ENCODE measurements at regions not wholly inside any gene's neighbourhood (a gene's known extent, or its start where the extent isn't known, plus 50 kb on each side); places are given as distances from the start of the nearest gene placed in this dataset.

DNA sequence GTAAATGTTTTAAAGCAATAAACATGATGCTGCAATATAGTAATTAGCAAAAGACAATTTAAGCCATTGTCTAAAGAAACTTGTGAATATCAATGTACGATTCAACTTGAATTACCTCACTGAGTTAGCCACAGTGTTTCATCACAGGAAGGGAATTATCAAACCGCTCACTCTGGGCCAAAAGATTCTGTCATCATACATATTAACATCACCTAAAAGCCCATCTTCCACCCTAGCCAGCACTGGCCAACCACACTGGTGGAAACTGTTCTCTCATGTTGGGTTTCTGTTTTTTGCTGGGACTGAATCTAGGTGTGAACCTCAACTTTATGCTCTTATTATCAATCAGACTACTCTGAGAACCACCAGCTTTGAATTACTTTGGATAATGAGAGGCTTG, 497.7 kb upstream of the THBS1 start (continued):
- TF ChIP-seq CTCF (IDR thresholded peaks at IDR 0.05) (no peak), FOXJ3 (CRISPR knock-in tag; IDR thresholded peaks at IDR 0.05) (no peak), FOSL2 (IDR thresholded peaks at IDR 0.05; ENCODE audit: borderline replicate concordance, low read depth) (no peak), GATA2 (CRISPR knock-in tag; IDR thresholded peaks at IDR 0.05) (no peak), TEAD4 (IDR thresholded peaks at IDR 0.05; ENCODE audit: borderline replicate concordance, insufficient read depth) (no peak), JUND (IDR thresholded peaks at IDR 0.05) (no peak)
- TF ChIP-seq, protein P1, sequence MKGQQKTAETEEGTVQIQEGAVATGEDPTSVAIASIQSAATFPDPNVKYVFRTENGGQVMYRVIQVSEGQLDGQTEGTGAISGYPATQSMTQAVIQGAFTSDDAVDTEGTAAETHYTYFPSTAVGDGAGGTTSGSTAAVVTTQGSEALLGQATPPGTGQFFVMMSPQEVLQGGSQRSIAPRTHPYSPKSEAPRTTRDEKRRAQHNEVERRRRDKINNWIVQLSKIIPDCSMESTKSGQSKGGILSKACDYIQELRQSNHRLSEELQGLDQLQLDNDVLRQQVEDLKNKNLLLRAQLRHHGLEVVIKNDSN (IDR thresholded peaks at IDR 0.05; ENCODE audit: borderline replicate concordance, low read depth): no peak

DNA sequence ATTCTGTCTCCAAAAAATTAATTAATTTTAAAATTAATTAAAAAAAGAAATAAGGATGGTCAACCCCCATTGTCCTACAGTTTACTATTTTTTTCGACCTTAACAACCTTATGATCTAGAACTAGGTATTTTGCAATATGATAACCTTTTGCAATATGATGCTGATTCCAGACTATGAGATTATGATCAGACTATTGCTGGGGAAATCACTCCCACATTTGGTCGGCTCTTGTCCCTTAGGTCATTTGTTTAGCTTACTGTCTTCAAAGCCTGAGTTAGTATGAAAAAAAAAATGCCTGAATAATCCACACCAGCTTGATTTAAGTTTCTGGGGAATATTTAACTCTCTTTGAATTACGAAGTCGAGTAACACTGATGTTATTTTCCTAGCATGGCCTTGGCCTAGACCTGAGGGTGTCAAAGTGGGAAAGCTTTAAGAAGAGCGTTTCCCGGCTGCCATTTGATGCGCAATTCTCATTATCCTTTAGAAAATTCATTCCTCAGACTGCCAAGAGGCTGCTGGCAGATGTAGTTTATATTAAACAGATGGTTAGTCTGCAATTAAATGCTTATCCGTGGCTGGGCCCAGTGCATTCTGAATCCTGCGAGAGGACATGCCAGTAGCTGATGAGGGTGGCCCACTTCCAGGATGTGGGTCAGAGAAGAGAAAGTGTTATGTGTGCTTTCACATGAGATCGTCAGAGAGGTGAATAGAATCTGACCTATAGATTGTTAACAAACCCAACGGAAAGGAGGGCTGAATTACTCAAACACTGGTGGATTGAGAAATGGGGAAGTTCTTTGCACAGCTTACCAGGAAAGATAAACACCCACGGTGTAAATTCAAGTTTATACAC, 496.0 kb upstream of the THBS1 start:
- H3K9me3 ChIP-seq: no peaks in the 10 kb centered on the region
- no peaks in the 10 kb centered on the region for H3K36me3 ChIP-seq (replicated peaks in 1 of 2; ENCODE audit: control insufficient read depth in 1 of 2, insufficient read depth in 2 of 2, low read length in 1 of 2)
- no peaks in the 10 kb centered on the region for H4K20me1 ChIP-seq (ENCODE audit: insufficient read depth)
- H3K9me2 ChIP-seq: no peaks in the 10 kb centered on the region
- no peak overlapping the region for H2AFZ ChIP-seq (ENCODE audit: low read depth)
- H3K4me1 ChIP-seq (ENCODE audit: control insufficient read depth in 1 of 2, insufficient read depth in 2 of 2, low read depth in 1 of 2, low read length in 1 of 2): peaks cover 0 to 20% of the 10 kb centered on the region in 2 experiments; a peak in 2 of 4 replicates
- no peak overlapping the region for H3K4me3 ChIP-seq (ENCODE audit: low read depth in 2 of 2, low read length in 1 of 2)
- peak overlapping the region; percentile 43 to 90 for H3K27ac ChIP-seq (ENCODE audit: low read depth in 2 of 2, low read length in 1 of 2)
- H3K79me2 ChIP-seq (ENCODE audit: insufficient read depth): no peaks in the 10 kb centered on the region
- H3K9ac ChIP-seq: no peak overlapping the region
- POLR2A ChIA-PET: no interaction called here
- no peaks in the 10 kb centered on the region for H3K27me3 ChIP-seq (ENCODE audit: insufficient read depth)
- CTCF ChIA-PET: interaction anchor here (1.1 to 1.6 kb wide), 3 partner anchors 9 to 268 kb away, joined by 3 to 4 read pairs (median 4); no protein-coding TSS in a partner anchor
- H3F3A ChIP-seq (replicated peaks; ENCODE audit: insufficient read depth): peaks cover 5% of the 10 kb centered on the region
- 36% methylated on average over 12 of the region's 12 CpGs for WGBS (ENCODE audit: low lambda C conversion rate)
- DNase-seq: peak; percentile 52
- no peak overlapping the region for H3K4me2 ChIP-seq
- no peak for TF ChIP-seq GABPA (IDR thresholded peaks at IDR 0.05; ENCODE audit: low read depth)
- TF ChIP-seq, protein P2, sequence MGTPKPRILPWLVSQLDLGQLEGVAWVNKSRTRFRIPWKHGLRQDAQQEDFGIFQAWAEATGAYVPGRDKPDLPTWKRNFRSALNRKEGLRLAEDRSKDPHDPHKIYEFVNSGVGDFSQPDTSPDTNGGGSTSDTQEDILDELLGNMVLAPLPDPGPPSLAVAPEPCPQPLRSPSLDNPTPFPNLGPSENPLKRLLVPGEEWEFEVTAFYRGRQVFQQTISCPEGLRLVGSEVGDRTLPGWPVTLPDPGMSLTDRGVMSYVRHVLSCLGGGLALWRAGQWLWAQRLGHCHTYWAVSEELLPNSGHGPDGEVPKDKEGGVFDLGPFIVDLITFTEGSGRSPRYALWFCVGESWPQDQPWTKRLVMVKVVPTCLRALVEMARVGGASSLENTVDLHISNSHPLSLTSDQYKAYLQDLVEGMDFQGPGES (IDR thresholded peaks at IDR 0.05; ENCODE audit: low read depth, low read length): no peak
- TF ChIP-seq RAD21 (IDR thresholded peaks at IDR 0.05; ENCODE audit: low read length): no peak
- peak; percentile 60 for TF ChIP-seq GATA2 (CRISPR knock-in tag; IDR thresholded peaks at IDR 0.05)
- no peak for TF ChIP-seq PBX3 (IDR thresholded peaks at IDR 0.05)
- no peak for TF ChIP-seq JUND (IDR thresholded peaks at IDR 0.05)
- no peak for TF ChIP-seq POLR2AphosphoS5 (IDR thresholded peaks at IDR 0.05; ENCODE audit: low read depth, low read length)
- TF ChIP-seq EP300 (IDR thresholded peaks at IDR 0.05; ENCODE audit: borderline replicate concordance in 1 of 2, low read depth in 1 of 2, low read length in 1 of 2): 0 out of 4 replicates have a peak, but pooled peaks of 1 of the 2 experiments have one; percentile 28
- TF ChIP-seq, protein P3, sequence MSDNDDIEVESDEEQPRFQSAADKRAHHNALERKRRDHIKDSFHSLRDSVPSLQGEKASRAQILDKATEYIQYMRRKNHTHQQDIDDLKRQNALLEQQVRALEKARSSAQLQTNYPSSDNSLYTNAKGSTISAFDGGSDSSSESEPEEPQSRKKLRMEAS (IDR thresholded peaks at IDR 0.05; ENCODE audit: low read depth): no peak
- no peak for TF ChIP-seq EZH2phosphoT487 (IDR thresholded peaks at IDR 0.05; ENCODE audit: borderline replicate concordance, low read depth)
- peak; percentile 44 for TF ChIP-seq CHD2 (IDR thresholded peaks at IDR 0.05; ENCODE audit: low read length, partially characterized antibody)
- TF ChIP-seq CTCF (IDR thresholded peaks at IDR 0.05): no peak
- TF ChIP-seq FOSL2 (IDR thresholded peaks at IDR 0.05; ENCODE audit: borderline replicate concordance, low read depth): no peak
- no peak for TF ChIP-seq RFX5 (IDR thresholded peaks at IDR 0.05; ENCODE audit: low read length)
- no peak for TF ChIP-seq SMC3 (IDR thresholded peaks at IDR 0.05; ENCODE audit: low read depth, low read length)

All from SK-N-SH (cell line).